Loucy (cell line): ENCODE measurements at regions not wholly inside any gene's neighbourhood (a gene's known extent, or its start where the extent isn't known, plus 50 kb on each side); places are given as distances from the start of the nearest gene placed in this dataset.

Source experiments
- H2AFZ ChIP-seq: fragments of 200-600 bp; sonication (generic); 2 replicates; pipeline ENCODE4 v1.6.0; 2016; ENCODE audit warnings: antibody characterized with exemption, mild to moderate bottlenecking, low read length, moderate library complexity
- H3F3A ChIP-seq: fragments of 200-600 bp; 2 replicates; pipeline ENCODE4 v1.6.0; 2016; ENCODE audit warnings: antibody characterized with exemption, low read depth, mild to moderate bottlenecking
- H3K27me3 ChIP-seq: fragments of 200-600 bp; sonication (generic); 2 replicates; pipeline ENCODE4 v1.6.1; 2014; ENCODE audit warnings: low read length, mild to moderate bottlenecking; ENCODE audit not compliant: insufficient read depth, poor library complexity, severe bottlenecking
- H3K36me3 ChIP-seq: fragments of 200-600 bp; sonication (generic); 2 replicates; pipeline ENCODE4 v1.6.1; 2016; ENCODE audit warnings: low read length; ENCODE audit not compliant: insufficient read depth
- H3K4me1 ChIP-seq: fragments of 200-600 bp; sonication (generic); 2 replicates; pipeline ENCODE4 v1.5.1; 2014; ENCODE audit warnings: low read length, mild to moderate bottlenecking; ENCODE audit not compliant: insufficient read depth, poor library complexity, severe bottlenecking
- H3K4me2 ChIP-seq: fragments of 200-600 bp; sonication (generic); 2 replicates; pipeline ENCODE4 v1.6.0; 2014; ENCODE audit warnings: antibody characterized with exemption, low read length, low read depth, mild to moderate bottlenecking; ENCODE audit not compliant: poor library complexity, severe bottlenecking
- H3K4me3 ChIP-seq: fragments of 200-600 bp; sonication (generic); 2 replicates; pipeline ENCODE4 v1.5.1; 2014; ENCODE audit warnings: low read length, mild to moderate bottlenecking, mixed read lengths; ENCODE audit not compliant: poor library complexity, severe bottlenecking
- H3K79me2 ChIP-seq: fragments of 200-600 bp; sonication (generic); 2 replicates; pipeline ENCODE4 v1.6.1; 2014; ENCODE audit warnings: low read length; ENCODE audit not compliant: insufficient read depth
- H3K9ac ChIP-seq: fragments of 200-600 bp; sonication (generic); 2 replicates; pipeline ENCODE4 v1.6.0; 2014; ENCODE audit warnings: mild to moderate bottlenecking, low read depth, low read length, moderate library complexity; ENCODE audit not compliant: poor library complexity, severe bottlenecking
- H3K9me2 ChIP-seq: fragments of 200-600 bp; sonication (generic); replicated peaks from 2 replicates; pipeline ENCODE4 v1.6.1; 2016; ENCODE audit warnings: low read depth, low read length, mixed read lengths
- H3K9me3 ChIP-seq: fragments of 200-600 bp; sonication (generic); 2 replicates; pipeline ENCODE4 v1.6.1; 2014; ENCODE audit warnings: mild to moderate bottlenecking, antibody characterized with exemption, low read length, low read depth; ENCODE audit not compliant: insufficient read depth
- H4K20me1 ChIP-seq: fragments of 200-600 bp; sonication (generic); 2 replicates; pipeline ENCODE4 v1.6.0; 2014; ENCODE audit warnings: antibody characterized with exemption, low read length, mild to moderate bottlenecking; ENCODE audit not compliant: insufficient read depth, poor library complexity, severe bottlenecking
- CTCF ChIP-seq: fragments of 200-600 bp; sonication (generic); conservative IDR thresholded peaks from 2 replicates; pipeline ENCODE4 v1.5.1; 2014; ENCODE audit warnings: mild to moderate bottlenecking, antibody characterized with exemption, low read length
- EZH2phosphoT487 ChIP-seq: fragments of 200-600 bp; IDR thresholded peaks from 2 replicates; pipeline ENCODE4 v1.6.1; 2018; ENCODE audit warnings: antibody characterized with exemption, mild to moderate bottlenecking, moderate library complexity, borderline replicate concordance

GRCh38 chr12:47297993-47298392 lies 218.2 kb upstream of the AMIGO2 start:
- Histone ChIP-seq H4K20me1 (no peaks in the 10 kb centered on the region), H3K9me2 (no peaks in the 10 kb centered on the region), H3F3A (0 out of 2 replicates have a peak, but pooled peaks cover 8% of the 10 kb centered on the region), H3K9ac (no peak overlapping the region), H3K36me3 (no peaks in the 10 kb centered on the region), H3K79me2 (no peaks in the 10 kb centered on the region), H3K4me2 (peak overlapping the region; percentile 44), H3K4me1 (peaks cover 25% of the 10 kb centered on the region), H2AFZ (peak overlapping the region; percentile 6; the same call in 1 of the 2 replicates), H3K4me3 (no peak overlapping the region), H3K9me3 (no peaks in the 10 kb centered on the region), H3K27me3 (no peaks in the 10 kb centered on the region)
- TF ChIP-seq EZH2phosphoT487 (no peak), CTCF (no peak)

GRCh38 chr12:47296828-47297227 lies 217.1 kb upstream of the AMIGO2 start:
- Histone ChIP-seq H3F3A (0 out of 2 replicates have a peak, but pooled peaks cover 8% of the 10 kb centered on the region), H3K27me3 (no peaks in the 10 kb centered on the region), H3K4me3 (no peak overlapping the region), H2AFZ (no peak overlapping the region), H3K9ac (no peak overlapping the region), H3K4me1 (peaks cover 25% of the 10 kb centered on the region), H3K4me2 (no peak overlapping the region), H4K20me1 (no peaks in the 10 kb centered on the region), H3K9me2 (no peaks in the 10 kb centered on the region), H3K79me2 (no peaks in the 10 kb centered on the region), H3K36me3 (no peaks in the 10 kb centered on the region), H3K9me3 (no peaks in the 10 kb centered on the region)
- TF ChIP-seq EZH2phosphoT487: no peak
- no peak for TF ChIP-seq CTCF

- H3K9me3 ChIP-seq: no peaks in the 10 kb centered on the region
- H3K4me3 ChIP-seq: no peak overlapping the region
- TF ChIP-seq CTCF (no peak), EZH2phosphoT487 (no peak)
- H3K79me2 ChIP-seq: no peaks in the 10 kb centered on the region
- no peak overlapping the region for H3K4me2 ChIP-seq
- no peak overlapping the region for H3K9ac ChIP-seq
- H2AFZ ChIP-seq: no peak overlapping the region
- H3K27me3 ChIP-seq: no peaks in the 10 kb centered on the region
- H3K9me2 ChIP-seq: no peaks in the 10 kb centered on the region
- H3F3A ChIP-seq: 0 out of 2 replicates have a peak, but pooled peaks cover 8% of the 10 kb centered on the region
- H3K36me3 ChIP-seq: no peaks in the 10 kb centered on the region
- peaks cover 16% of the 10 kb centered on the region for H3K4me1 ChIP-seq
- no peaks in the 10 kb centered on the region for H4K20me1 ChIP-seq
These were observed 213.6 kb upstream of the AMIGO2 start for GRCh38 chr12:47293406-47293805.
